AG09319 (cell line): ENCODE measurements at regions not wholly inside any gene's neighbourhood (a gene's known extent, or its start where the extent isn't known, plus 50 kb on each side); places are given as distances from the start of the nearest gene placed in this dataset.

Source experiments
- DNase-seq: peaks from one replicate; pipeline ENCODE4 v3.0.0-alpha.2; 2010; ENCODE audit warnings: low read depth; ENCODE audit errors: extremely low read depth
- CTCF ChIP-seq: IDR thresholded peaks from 2 replicates; pipeline ENCODE4 v1.5.1; 2011; ENCODE audit warnings: low read depth, mild to moderate bottlenecking, inconsistent platforms, low read length, moderate library complexity

- TF ChIP-seq CTCF: no peak
- DNase-seq: no peak
These were observed 95.7 kb downstream of the FOXL1 start for GRCh38 chr16:86673956-86674453.

GRCh38 chr16:86676254-86676670 is 97.9 kb downstream of the FOXL1 start:
- no peak for DNase-seq
- TF ChIP-seq CTCF: no peak

- no peak for DNase-seq
- no peak for TF ChIP-seq CTCF
These were observed 101.1 kb downstream of the FOXL1 start for GRCh38 chr16:86679490-86679889.

- TF ChIP-seq CTCF: no peak
- DNase-seq: no peak
These were observed 101.8 kb downstream of the FOXL1 start for GRCh38 chr16:86680162-86680561.

GRCh38 chr16:86680661-86681030 is 102.3 kb downstream of the FOXL1 start:
- TF ChIP-seq CTCF: no peak
- no peak for DNase-seq

- no peak for TF ChIP-seq CTCF
- no peak for DNase-seq
These were observed 102.8 kb downstream of the FOXL1 start for GRCh38 chr16:86681031-86681756.

- no peak for TF ChIP-seq CTCF
- no peak for DNase-seq
These were observed 103.4 kb downstream of the FOXL1 start for GRCh38 chr16:86681757-86682106.
